HG03432 (cell line): ENCODE measurements at regions not wholly inside any gene's neighbourhood (a gene's known extent, or its start where the extent isn't known, plus 50 kb on each side); places are given as distances from the start of the nearest gene placed in this dataset.
"Not testable (repeated sequence)": the region's sequence is repeated elsewhere in the genome, so short reads cannot be mapped to it uniquely, and the experiment has no call there.

Experiments
- ATAC-seq: cut with Tn5 transposase; IDR thresholded peaks from one replicate; pipeline ENCODE4 v1.9.1; 2021; ENCODE audit warnings: mild to moderate bottlenecking, moderate library complexity; ENCODE audit not compliant: unreplicated experiment

DNA sequence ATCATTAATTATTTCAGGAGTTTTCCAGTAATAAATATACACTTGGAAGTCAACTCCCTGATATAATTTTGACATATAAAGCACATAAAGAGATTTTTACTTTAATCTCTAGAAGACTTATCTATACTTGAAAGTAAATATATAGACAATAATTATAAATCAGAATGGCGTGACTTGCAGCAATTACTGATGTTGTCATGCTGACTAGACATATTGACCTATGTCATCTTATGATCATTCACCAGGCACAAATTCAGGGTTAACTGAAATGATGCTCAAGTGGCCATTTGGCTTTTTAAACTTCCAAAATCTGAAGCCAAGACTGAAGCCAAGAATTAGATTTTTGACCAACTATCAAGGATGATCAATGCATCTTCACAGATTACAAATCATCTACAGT lies 192.2 kb downstream of the MCHR2 start:
- ATAC-seq = no peak

GRCh38 chr6:99802396-99803031 lies 191.5 kb downstream of the MCHR2 start:
- no peak for ATAC-seq

GRCh38 chr6:99808992-99809391 lies 185.0 kb downstream of the MCHR2 start:
- ATAC-seq = no peak

DNA sequence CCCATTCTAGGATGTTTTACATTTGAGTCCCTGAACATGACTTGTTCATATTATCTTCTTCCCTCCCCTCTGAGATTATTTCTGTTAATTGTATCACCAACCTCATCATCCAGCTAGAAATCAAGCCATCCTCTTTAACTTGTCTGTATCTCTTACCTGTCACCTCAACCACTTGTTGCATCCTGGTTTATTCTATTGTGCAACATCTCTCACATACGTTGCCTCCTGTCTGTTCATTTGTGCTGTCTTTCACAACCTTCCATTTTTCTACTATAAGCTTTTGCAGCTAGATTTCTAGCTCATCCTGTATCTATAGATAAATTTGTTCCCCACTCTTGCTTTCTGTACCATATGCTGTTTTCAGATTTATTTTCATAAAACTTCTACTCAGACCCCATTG lies 183.7 kb downstream of the MCHR2 start:
- no peak for ATAC-seq

DNA sequence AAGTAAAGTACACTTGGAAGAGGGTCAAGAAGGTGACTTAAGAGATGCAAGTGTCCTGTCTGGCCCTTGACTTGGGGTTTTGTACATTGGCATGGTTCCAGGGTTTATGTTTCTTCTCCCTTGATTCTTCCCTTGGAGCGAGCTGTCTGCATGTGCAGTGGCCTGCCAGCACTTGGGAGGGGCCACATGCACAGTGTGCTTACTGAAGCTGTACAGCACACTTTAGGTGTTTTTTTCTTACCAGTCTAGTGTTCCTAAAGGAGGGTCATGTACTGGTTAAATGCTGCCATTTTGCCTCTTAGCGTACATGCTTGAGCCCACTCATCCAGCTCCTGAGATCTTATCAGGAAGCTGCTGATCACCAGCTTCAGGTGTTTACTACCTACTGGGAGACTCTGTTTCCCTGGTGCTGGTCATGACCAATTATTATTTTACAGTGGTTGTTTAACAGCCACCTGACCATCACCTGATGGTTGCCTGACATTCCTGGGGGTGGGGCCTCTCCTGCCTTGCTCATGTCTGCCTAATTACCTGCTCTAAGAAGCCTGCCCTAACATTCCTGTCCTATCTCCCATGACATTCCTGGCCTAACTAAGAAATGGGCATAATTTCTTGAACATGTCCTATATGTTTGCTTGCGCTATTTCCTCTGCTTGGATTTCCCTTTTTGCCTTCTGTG lies 182.9 kb downstream of the MCHR2 start:
- no peak for ATAC-seq

- no peak for ATAC-seq
Measured at GRCh38 chr6:99811636-99812035, 182.4 kb downstream of the MCHR2 start.

- ATAC-seq = no peak
Measured at GRCh38 chr6:99813565-99813964, 180.5 kb downstream of the MCHR2 start.

- ATAC-seq = no peak
Measured at GRCh38 chr6:99814230-99814928, 179.6 kb downstream of the MCHR2 start.

GRCh38 chr6:99816795-99817194 lies 177.2 kb downstream of the MCHR2 start:
- ATAC-seq = no peak

- no peak for ATAC-seq
Measured at GRCh38 chr6:99818161-99818560, 175.9 kb downstream of the MCHR2 start.

GRCh38 chr6:99819853-99820252 lies 174.2 kb downstream of the MCHR2 start:
- no peak for ATAC-seq

- no peak for ATAC-seq
Measured at GRCh38 chr6:99821164-99821563, 172.9 kb downstream of the MCHR2 start.

DNA sequence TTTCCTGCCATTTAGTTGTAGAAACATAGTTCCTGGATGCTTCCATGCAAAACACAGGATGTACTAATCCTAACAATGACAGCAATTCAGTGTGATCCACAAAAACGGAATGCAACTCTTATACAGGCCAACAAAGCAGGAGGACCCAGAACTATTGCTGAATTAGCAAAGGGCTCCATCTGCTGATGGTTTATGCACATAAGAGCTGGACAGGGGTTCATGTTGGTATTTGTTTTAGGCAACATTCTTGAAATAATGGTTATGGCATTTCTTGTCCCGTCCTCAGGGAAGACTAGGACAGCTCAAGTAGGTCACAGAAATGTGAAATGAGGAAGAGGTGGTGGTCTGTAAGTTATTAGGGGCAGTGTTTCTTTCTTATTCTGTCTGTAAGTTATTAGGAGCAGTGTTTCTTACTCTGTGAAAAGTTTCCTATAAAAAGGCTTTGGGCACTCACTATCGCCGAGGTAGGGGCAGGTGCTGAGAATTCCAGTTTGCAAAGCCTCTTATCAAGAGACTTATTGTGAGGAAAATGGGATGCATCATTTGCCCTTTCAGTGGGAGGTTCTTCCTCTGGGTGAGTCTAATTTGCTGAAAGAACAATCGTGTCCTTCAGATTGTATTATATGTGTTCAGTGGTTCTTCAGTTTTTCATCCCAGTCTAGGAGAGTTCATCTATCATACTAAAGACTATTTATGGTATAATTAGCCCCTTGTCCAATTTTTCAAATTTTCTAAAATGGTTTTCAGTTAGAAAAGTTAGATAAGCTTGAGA lies 171.1 kb downstream of the MCHR2 start:
- peak; percentile 91 for ATAC-seq

DNA sequence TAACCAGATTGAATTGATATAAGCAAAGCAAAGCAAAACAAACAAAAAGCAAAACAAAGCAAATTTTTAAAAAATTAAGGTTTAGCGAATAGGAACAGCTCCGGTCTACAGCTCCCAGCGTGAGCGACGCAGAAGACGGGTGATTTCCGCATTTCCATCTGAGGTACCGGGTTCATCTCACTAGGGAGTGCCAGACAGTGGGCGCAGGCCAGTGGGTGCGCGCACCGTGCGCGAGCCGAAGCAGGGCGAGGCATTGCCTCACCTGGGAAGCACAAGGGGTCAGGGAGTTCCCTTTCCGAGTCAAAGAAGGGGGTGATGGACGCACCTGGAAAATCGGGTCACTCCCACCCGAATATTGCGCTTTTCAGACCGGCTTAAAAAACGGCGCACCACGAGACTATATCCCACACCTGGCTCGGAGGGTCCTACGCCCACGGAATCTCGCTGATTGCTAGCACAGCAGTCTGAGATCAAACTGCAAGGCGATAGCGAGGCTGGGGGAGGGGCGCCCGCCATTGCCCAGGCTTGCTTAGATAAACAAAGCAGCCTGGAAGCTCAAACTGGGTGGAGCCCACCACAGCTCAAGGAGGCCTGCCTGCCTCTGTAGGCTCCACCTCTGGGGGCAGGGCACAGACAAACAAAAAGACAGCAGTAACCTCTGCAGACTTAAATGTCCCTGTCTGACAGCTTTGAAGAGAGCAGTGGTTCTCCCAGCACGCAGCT lies 170.3 kb downstream of the MCHR2 start:
- ATAC-seq = not testable (repeated sequence)

GRCh38 chr6:99833034-99833433 lies 161.0 kb downstream of the MCHR2 start:
- no peak for ATAC-seq

GRCh38 chr6:99836471-99836870 lies 157.6 kb downstream of the MCHR2 start:
- ATAC-seq = no peak

GRCh38 chr6:99838607-99839006 lies 155.4 kb downstream of the MCHR2 start:
- no peak for ATAC-seq

DNA sequence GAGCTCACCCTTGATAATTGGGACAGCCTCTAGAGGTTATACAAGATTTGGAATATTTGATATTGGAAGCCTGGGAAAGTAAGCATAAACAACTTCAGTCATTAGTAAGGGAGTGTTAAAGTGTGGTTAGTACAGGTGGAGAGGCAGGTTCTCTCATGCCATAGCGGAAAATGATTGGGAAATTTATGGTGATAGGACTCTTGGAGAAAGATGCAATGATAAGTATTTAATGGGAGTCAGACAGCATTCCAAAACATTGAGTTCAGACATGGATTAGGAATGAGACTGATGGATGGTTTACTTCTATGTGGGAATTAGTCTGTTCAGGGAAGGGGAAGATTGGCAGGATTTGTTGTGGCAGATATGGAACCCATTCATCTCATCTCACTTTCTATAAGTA lies 152.7 kb downstream of the MCHR2 start:
- no peak for ATAC-seq

GRCh38 chr6:99846006-99846405 lies 148.0 kb downstream of the MCHR2 start:
- no peak for ATAC-seq

- no peak for ATAC-seq
Measured at GRCh38 chr6:99850841-99851240, 143.2 kb downstream of the MCHR2 start.

GRCh38 chr6:99852031-99852430 lies 142.0 kb downstream of the MCHR2 start:
- no peak for ATAC-seq
